Activated CD4-positive, CD25-positive, alpha-beta regulatory T cell (primary cell): ENCODE measurements at regions not wholly inside any gene's neighbourhood (a gene's known extent, or its start where the extent isn't known, plus 50 kb on each side); places are given as distances from the start of the nearest gene placed in this dataset.

ENCODE experiments used
- DNase-seq, 4 experiments: peaks; one replicate each; lab custom pipeline; 2025; lab: John Stamatoyannopoulos, UW

GRCh38 chr10:101299211-101299610 is 54.8 kb upstream of the BTRC start:
- DNase-seq = no peak

- peak in 1 of 4 experiments; percentile 10 for DNase-seq
These were observed 52.7 kb upstream of the BTRC start for GRCh38 chr10:101301111-101301731.

GRCh38 chr10:101303087-101303703 is 50.8 kb upstream of the BTRC start:
- no peak for DNase-seq
